Ovary (tissue), 1 donor: ENCODE measurements at regions not wholly inside any gene's neighbourhood (a gene's known extent, or its start where the extent isn't known, plus 50 kb on each side); places are given as distances from the start of the nearest gene placed in this dataset.

ENCODE experiments used
- EP300 ChIP-seq: sonication (generic); formaldehyde crosslinking; IDR thresholded peaks from one replicate; pipeline ENCODE4 v1.6.1; 2017; ENCODE audit warnings: antibody characterized with exemption
- POLR2A ChIP-seq: fragments of 450-650 bp; IDR thresholded peaks from one replicate; pipeline ENCODE4 v1.6.1; 2017; ENCODE audit warnings: antibody characterized with exemption, mild to moderate bottlenecking, moderate library complexity

DNA sequence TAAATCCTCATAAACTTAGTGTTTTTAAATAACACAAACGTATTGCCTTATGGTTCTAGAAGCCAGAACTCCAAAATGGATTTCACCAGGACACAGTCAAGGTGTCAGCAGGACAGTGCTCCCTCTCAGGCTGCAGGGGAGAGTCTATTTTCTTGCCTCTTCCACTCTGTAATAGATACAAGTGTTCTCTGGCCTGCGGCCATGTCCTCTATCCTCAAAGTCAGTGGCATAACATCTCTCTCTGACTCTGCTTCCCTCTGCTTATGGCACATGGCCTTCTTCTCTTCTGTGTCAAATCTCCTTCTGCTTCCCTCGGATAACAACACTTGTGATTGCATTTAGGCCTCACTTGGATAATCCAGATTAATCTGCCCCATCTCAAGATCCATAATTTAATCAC is 129.4 kb upstream of the OR13F1 start:
- no peak for TF ChIP-seq EP300
- TF ChIP-seq POLR2A = no peak
